CD4-positive, alpha-beta memory T cell (primary cell): ENCODE measurements at regions not wholly inside any gene's neighbourhood (a gene's known extent, or its start where the extent isn't known, plus 50 kb on each side); places are given as distances from the start of the nearest gene placed in this dataset.

ENCODE experiments used
- CTCF ChIA-PET: fragments of 350-600 bp; sonication (Branson Sonifier 250); formaldehyde crosslinking; loops from one replicate; lab custom pipeline; 2021; ENCODE audit warnings: inconsistent platforms; ENCODE audit not compliant: partially characterized antibody; lab: Charles Lee
- POLR2A ChIA-PET: fragments of 350-600 bp; sonication (Branson Sonifier 250); formaldehyde crosslinking; loops from one replicate; lab custom pipeline; 2021; ENCODE audit not compliant: partially characterized antibody; lab: Charles Lee
- DNase-seq, 5 donors: peaks; one replicate each; pipeline versions ENCODE4 v3.0.0 to v3.0.0-alpha.2; 2020 to 2022; ENCODE audit warnings: mixed read lengths in 1 of 5
- H3K27ac ChIP-seq: one replicate; pipeline ENCODE4 v1.7.0; 2013; ENCODE audit warnings: low read depth, low read length
- H3K27me3 ChIP-seq: 2 replicates; pipeline ENCODE4 v1.7.0; 2013; ENCODE audit warnings: mild to moderate bottlenecking, low read length, moderate library complexity; ENCODE audit not compliant: insufficient read depth
- H3K36me3 ChIP-seq: 2 replicates; pipeline ENCODE4 v1.7.0; 2013; ENCODE audit warnings: mild to moderate bottlenecking, low read length, moderate library complexity; ENCODE audit not compliant: insufficient read depth
- H3K4me1 ChIP-seq: 2 replicates; pipeline ENCODE4 v1.7.0; 2013; ENCODE audit warnings: mild to moderate bottlenecking, low read length, moderate library complexity; ENCODE audit not compliant: insufficient read depth
- H3K4me3 ChIP-seq, 2 donors: one replicate each; pipeline ENCODE4 v1.7.0; 2013; ENCODE audit warnings: low read length in 2 of 2, mild to moderate bottlenecking in 1 of 2
- H3K9me3 ChIP-seq, 2 donors: one replicate each; pipeline ENCODE4 v1.7.0; 2013; ENCODE audit warnings: low read length in 2 of 2, control low read depth in 1 of 2; ENCODE audit not compliant: control insufficient read depth in 1 of 2
- H3K27ac Mint-ChIP-seq, 7 donors: one replicate each; pipeline ENCODE4 v1.8.0; 2020 to 2021; ENCODE audit warnings: mixed read lengths in 7 of 7, mild to moderate bottlenecking in 6 of 7, inconsistent platforms in 3 of 7, moderate library complexity in 3 of 7
- H3K27me3 Mint-ChIP-seq, 2 donors: one replicate each; pipeline ENCODE4 v1.8.0; 2020 to 2021; ENCODE audit warnings: mixed read lengths in 2 of 2
- H3K36me3 Mint-ChIP-seq, 2 donors: one replicate each; pipeline ENCODE4 v1.8.0; 2020 to 2021; ENCODE audit warnings: mixed read lengths in 2 of 2, inconsistent platforms in 1 of 2, mild to moderate bottlenecking in 1 of 2
- H3K4me1 Mint-ChIP-seq, 4 donors: one replicate each; pipeline ENCODE4 v1.8.0; 2020 to 2021; ENCODE audit warnings: mixed read lengths in 4 of 4, mild to moderate bottlenecking in 1 of 4
- H3K4me3 Mint-ChIP-seq, 8 donors: one replicate each; pipeline ENCODE4 v1.8.0; 2020 to 2021; ENCODE audit warnings: mixed read lengths in 8 of 8, mild to moderate bottlenecking in 7 of 8, moderate library complexity in 6 of 8, inconsistent platforms in 3 of 8
- H3K9me3 Mint-ChIP-seq, 8 donors: one replicate each; pipeline ENCODE4 v1.8.0; 2020 to 2021; ENCODE audit warnings: mixed read lengths in 8 of 8, mild to moderate bottlenecking in 5 of 8, inconsistent platforms in 3 of 8, moderate library complexity in 1 of 8
- intact Hi-C: fragments of 100-400 bp; cut with micrococcal nuclease; formaldehyde crosslinking; loops from one replicate; pipeline ENCODE4 v1.15.1; 2023

DNA sequence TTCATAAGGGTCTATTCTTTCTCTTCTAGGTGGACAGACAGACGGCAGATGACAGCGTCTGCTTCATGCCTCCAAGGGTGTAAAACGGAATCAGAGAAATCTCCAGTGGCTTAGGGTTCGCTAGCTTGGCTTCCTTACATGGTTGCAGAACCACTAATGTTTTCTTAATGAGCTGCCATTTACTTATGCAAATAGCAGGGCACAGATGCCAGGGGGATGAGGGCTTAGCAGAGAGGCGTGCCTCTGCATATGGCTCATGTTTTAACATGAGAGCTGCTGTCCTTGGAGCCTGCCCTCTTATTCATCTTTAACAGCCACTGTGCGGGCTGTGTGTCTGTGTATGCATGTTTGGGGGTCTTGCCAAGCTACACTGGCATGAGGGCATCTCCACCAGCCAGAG is 119.6 kb downstream of the IER5 start:
- Mint-ChIP-seq H3K36me3 (no peaks in the 10 kb centered on the region), H3K9me3 (peaks cover 0 to 2% (median 0%) of the 10 kb centered on the region in 8 donors), H3K4me1 (no peaks in the 10 kb centered on the region), H3K4me3 (no peak overlapping the region), H3K27ac (no peak overlapping the region), H3K27me3 (peaks cover 3 to 6% of the 10 kb centered on the region in 2 donors)
- Histone ChIP-seq H3K27me3 (no peaks in the 10 kb centered on the region), H3K36me3 (no peaks in the 10 kb centered on the region), H3K9me3 (no peaks in the 10 kb centered on the region), H3K4me1 (no peaks in the 10 kb centered on the region), H3K4me3 (no peak overlapping the region), H3K27ac (no peak overlapping the region)
- CTCF ChIA-PET: interaction anchor here (0.8 to 1.0 kb wide), 2 partner anchors 9 to 18 kb away, joined by 3 read pairs; no protein-coding TSS in a partner anchor
- intact Hi-C loops: no loop called here
- POLR2A ChIA-PET: no interaction called here
- no peak for DNase-seq

DNA sequence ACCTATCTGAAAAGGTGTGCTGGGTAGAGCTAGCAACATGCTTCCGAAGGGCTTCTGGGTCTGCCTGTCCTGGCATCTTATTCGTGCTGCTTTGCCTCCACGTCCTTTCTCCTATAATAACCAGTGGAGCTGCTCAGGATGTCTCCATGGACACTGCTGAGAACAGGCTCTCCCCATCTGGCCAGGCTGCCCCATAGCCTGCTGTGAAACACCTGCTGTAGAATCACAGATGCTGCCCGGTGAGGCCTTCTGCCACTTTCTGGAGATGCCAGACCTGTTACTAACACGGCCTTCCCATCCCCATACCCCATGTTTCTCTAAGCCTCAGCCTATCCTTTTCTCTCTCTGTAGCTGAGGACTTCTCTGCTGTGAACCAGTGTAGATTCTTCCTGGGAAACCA is 120.5 kb downstream of the IER5 start:
- no peak overlapping the region for H3K27ac ChIP-seq
- no peaks in the 10 kb centered on the region for H3K36me3 ChIP-seq
- H3K4me3 Mint-ChIP-seq: no peak overlapping the region
- ChIA-PET CTCF (interaction anchor here (0.8 to 1.2 kb wide), 3 partner anchors 8 to 193 kb away, joined by 3 read pairs; no protein-coding TSS in a partner anchor), POLR2A (no interaction called here)
- H3K4me1 Mint-ChIP-seq: no peaks in the 10 kb centered on the region
- DNase-seq: no peak
- no peaks in the 10 kb centered on the region for H3K27me3 ChIP-seq
- H3K9me3 ChIP-seq: no peaks in the 10 kb centered on the region
- peaks cover 0 to 2% (median 0%) of the 10 kb centered on the region in 8 donors for H3K9me3 Mint-ChIP-seq
- peaks cover 3 to 6% of the 10 kb centered on the region in 2 donors for H3K27me3 Mint-ChIP-seq
- no peaks in the 10 kb centered on the region for H3K36me3 Mint-ChIP-seq
- H3K4me3 ChIP-seq: no peak overlapping the region
- no peaks in the 10 kb centered on the region for H3K4me1 ChIP-seq
- H3K27ac Mint-ChIP-seq: no peak overlapping the region
- intact Hi-C loops: no loop called here

DNA sequence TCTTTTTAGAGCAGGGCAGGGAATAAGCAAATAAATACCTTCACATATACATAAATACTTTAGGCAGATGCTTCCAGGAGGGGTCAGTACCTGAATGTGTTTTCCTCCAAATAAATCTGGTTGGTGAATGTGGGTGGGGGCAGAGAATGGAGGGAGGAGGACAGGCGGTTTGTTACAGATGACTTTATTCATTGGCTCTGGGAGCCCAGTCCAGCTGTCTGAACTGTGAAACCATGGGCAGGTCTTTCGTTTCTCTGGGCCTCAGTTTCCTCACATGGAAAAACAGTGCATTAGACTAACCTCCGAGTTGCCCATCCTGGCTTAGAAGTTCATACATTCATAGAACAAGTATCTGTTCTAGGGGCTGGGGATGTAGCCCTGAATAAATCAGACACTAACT is 124.6 kb downstream of the IER5 start:
- intact Hi-C loops: no loop called here
- Histone ChIP-seq H3K4me3 (no peak overlapping the region), H3K9me3 (no peaks in the 10 kb centered on the region), H3K36me3 (no peaks in the 10 kb centered on the region), H3K27me3 (no peaks in the 10 kb centered on the region), H3K4me1 (no peaks in the 10 kb centered on the region), H3K27ac (no peak overlapping the region)
- H3K9me3 Mint-ChIP-seq: peaks cover 0 to 9% (median 0%) of the 10 kb centered on the region in 8 donors
- ChIA-PET POLR2A (no interaction called here), CTCF (no interaction called here)
- DNase-seq: peak in 1 of 5 donors; percentile 5
- H3K4me1 Mint-ChIP-seq: no peaks in the 10 kb centered on the region
- H3K27me3 Mint-ChIP-seq: peaks cover 7 to 16% of the 10 kb centered on the region in 2 donors
- H3K36me3 Mint-ChIP-seq: no peaks in the 10 kb centered on the region
- H3K27ac Mint-ChIP-seq: no peak overlapping the region
- no peak overlapping the region for H3K4me3 Mint-ChIP-seq

DNA sequence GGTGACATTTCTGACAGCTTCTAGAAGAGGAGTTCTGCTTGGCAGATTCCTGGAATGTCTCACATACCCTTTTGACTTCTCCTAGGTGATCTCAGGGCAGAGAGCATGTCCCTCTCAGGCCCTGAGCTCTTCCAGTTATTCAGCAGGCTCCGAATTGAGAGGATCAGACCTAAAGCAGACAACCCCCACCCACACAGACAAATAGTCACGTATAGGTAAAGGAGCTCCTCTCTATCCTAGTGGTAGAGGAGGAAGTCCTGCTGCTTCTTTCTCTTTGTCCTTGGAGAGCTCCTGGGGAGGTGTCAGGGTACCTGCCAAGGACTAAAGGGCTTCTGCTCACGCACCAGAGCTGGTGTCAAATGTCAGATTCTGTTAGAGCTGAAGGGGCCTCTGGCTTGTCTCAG is 128.1 kb downstream of the IER5 start:
- Histone ChIP-seq H3K4me3 (no peak overlapping the region), H3K9me3 (no peaks in the 10 kb centered on the region), H3K36me3 (no peaks in the 10 kb centered on the region), H3K4me1 (no peaks in the 10 kb centered on the region), H3K27ac (no peak overlapping the region), H3K27me3 (no peaks in the 10 kb centered on the region)
- intact Hi-C loops: no loop called here
- Mint-ChIP-seq H3K9me3 (peaks cover 0 to 9% (median 0%) of the 10 kb centered on the region in 8 donors), H3K4me3 (no peak overlapping the region), H3K27me3 (peaks cover 7 to 12% of the 10 kb centered on the region in 2 donors), H3K36me3 (no peaks in the 10 kb centered on the region), H3K27ac (no peak overlapping the region), H3K4me1 (no peaks in the 10 kb centered on the region)
- ChIA-PET POLR2A (no interaction called here), CTCF (interaction anchor here (0.6 kb wide), 1 partner anchor 8 kb away, joined by 3 read pairs; no protein-coding TSS in a partner anchor)
- DNase-seq: no peak

DNA sequence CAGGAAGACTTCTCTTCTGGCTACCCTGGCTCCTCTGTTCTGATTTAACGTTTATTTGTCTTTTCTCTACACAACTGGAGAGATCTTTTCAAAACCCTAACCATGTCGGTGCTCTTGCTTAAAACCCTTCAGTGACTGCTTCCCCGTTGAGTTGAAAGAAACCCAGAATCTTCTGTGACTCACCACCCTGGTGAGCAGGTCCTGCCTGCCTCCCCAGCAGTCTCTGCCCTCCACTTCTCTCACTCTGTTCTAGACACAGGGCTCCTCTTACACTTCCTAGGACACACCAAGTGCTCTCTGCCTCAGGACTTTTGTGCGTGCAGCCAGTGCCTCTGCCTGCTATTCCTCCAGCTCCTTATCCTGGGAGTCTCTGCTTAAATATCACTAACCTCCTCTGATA is 131.4 kb downstream of the IER5 start:
- no peaks in the 10 kb centered on the region for H3K4me1 Mint-ChIP-seq
- no peaks in the 10 kb centered on the region for H3K36me3 ChIP-seq
- no peaks in the 10 kb centered on the region for H3K36me3 Mint-ChIP-seq
- H3K27ac ChIP-seq: no peak overlapping the region
- H3K4me3 ChIP-seq: no peak overlapping the region
- intact Hi-C loops: no loop called here
- peaks cover 7 to 16% of the 10 kb centered on the region in 2 donors for H3K27me3 Mint-ChIP-seq
- ChIA-PET POLR2A (no interaction called here), CTCF (interaction anchor here (0.9 kb wide), 1 partner anchor 27 kb away, joined by 3 read pairs; no protein-coding TSS in a partner anchor)
- peaks cover 0 to 14% (median 7%) of the 10 kb centered on the region in 8 donors for H3K9me3 Mint-ChIP-seq
- no peaks in the 10 kb centered on the region for H3K9me3 ChIP-seq
- no peaks in the 10 kb centered on the region for H3K27me3 ChIP-seq
- no peak for DNase-seq
- no peak overlapping the region for H3K4me3 Mint-ChIP-seq
- no peaks in the 10 kb centered on the region for H3K4me1 ChIP-seq
- no peak overlapping the region for H3K27ac Mint-ChIP-seq

DNA sequence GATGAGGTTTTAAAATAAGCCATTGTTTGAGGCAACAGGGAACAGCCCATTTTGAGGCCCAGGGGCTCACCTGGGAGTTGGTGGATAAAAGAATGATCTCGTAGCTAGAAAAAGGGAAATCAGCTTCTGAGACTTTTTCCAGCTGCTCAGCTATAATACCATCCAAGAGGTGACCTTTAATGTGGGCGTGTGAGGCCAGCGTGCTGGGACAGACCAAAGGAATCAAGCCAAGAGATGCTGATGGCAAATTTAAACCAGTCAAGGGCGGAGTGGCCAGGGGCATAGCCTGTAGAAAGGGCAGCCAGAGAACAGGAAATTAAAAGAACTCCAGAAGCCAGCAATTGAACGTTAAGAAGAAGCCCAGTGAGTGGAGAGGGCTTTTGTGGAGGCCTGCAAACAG is 132.6 kb downstream of the IER5 start:
- H3K27ac Mint-ChIP-seq: no peak overlapping the region

DNA sequence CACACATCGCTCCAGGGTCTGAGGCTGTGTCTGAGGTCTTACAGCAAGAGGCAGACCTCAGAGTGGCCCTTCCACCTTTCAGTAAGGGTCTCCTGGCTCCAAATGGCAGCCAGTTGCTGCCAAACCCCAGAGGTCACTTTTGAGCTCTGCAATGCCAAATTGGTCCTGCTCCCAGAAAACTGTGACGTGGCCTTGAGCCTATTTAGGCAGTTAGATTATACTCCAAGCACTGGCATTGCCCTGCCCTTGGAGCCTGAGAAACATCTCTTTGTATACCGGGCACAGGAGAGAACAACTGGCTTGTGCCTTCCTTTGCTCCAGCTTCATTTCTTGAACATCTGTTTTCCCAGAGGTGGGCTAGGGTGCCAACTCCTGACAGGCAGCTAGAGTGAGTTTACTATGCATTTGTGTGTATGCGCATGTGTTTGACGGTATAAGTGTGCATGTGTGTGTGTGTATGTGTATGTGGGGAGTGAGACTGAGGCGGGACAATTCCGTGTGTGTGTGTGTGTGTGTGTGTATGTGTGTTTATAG is 134.5 kb downstream of the IER5 start:
- H3K4me3 ChIP-seq: no peak overlapping the region
- H3K9me3 Mint-ChIP-seq: peaks cover 0 to 19% (median 15%) of the 10 kb centered on the region in 8 donors
- H3K27ac Mint-ChIP-seq: no peak overlapping the region
- H3K36me3 ChIP-seq: no peaks in the 10 kb centered on the region
- DNase-seq: no peak
- peaks cover 0 to 4% of the 10 kb centered on the region in 2 donors for H3K36me3 Mint-ChIP-seq
- no peaks in the 10 kb centered on the region for H3K9me3 ChIP-seq
- ChIA-PET POLR2A (interaction anchor here (1.2 kb wide), 1 partner anchor 174 kb away, joined by 4 read pairs; no protein-coding TSS in a partner anchor), CTCF (interaction anchor here (0.8 kb wide), 1 partner anchor 203 kb away, joined by 3 read pairs; no protein-coding TSS in a partner anchor)
- no peaks in the 10 kb centered on the region for H3K27me3 ChIP-seq
- no peak overlapping the region for H3K4me3 Mint-ChIP-seq
- H3K27ac ChIP-seq: no peak overlapping the region
- H3K4me1 ChIP-seq: no peaks in the 10 kb centered on the region
- H3K27me3 Mint-ChIP-seq: peaks cover under 1 to 9% of the 10 kb centered on the region in 2 donors
- intact Hi-C loops: no loop called here
- no peaks in the 10 kb centered on the region for H3K4me1 Mint-ChIP-seq

More for the DNA sequence above, 132.6 kb downstream of the IER5 start:
- Histone ChIP-seq H3K4me3 (no peak overlapping the region), H3K9me3 (no peaks in the 10 kb centered on the region), H3K4me1 (no peaks in the 10 kb centered on the region), H3K27me3 (no peaks in the 10 kb centered on the region), H3K36me3 (no peaks in the 10 kb centered on the region), H3K27ac (no peak overlapping the region)
- Mint-ChIP-seq H3K36me3 (no peaks in the 10 kb centered on the region), H3K4me3 (no peak overlapping the region), H3K4me1 (no peaks in the 10 kb centered on the region), H3K9me3 (peaks cover 0 to 14% (median 7%) of the 10 kb centered on the region in 8 donors), H3K27me3 (peaks cover 7 to 16% of the 10 kb centered on the region in 2 donors)
- ChIA-PET POLR2A (no interaction called here), CTCF (no interaction called here)
- DNase-seq: no peak
- intact Hi-C loops: no loop called here
